ENCODE measurements at regions not wholly inside any gene's neighbourhood (a gene's known extent, or its start where the extent isn't known, plus 50 kb on each side); places are given as distances from the start of the nearest gene placed in this dataset.

DNA sequence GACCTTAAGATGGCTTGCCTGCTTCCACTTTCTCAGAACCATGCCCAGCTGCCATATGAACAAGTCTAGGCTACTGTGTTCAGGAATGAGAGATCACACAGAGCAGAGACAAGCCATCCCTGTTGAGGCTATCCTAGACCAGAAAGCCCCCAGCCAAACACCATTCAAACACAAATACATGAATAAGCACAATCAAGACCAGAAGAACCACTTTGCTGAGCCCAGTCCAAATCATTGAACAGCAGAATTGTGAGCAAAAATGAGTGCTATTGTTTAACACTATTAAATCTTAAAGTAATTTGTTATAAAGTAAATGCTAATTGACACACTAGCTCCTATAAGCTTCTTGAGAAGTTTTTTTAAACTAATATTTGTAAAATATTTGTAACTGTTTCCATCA lies 79.0 kb upstream of the LYZL1 start:
- no peak overlapping the region for H3K4me2 ChIP-seq
- H3K36me3 ChIP-seq: no peaks in the 10 kb centered on the region
- TF ChIP-seq, protein P1, sequence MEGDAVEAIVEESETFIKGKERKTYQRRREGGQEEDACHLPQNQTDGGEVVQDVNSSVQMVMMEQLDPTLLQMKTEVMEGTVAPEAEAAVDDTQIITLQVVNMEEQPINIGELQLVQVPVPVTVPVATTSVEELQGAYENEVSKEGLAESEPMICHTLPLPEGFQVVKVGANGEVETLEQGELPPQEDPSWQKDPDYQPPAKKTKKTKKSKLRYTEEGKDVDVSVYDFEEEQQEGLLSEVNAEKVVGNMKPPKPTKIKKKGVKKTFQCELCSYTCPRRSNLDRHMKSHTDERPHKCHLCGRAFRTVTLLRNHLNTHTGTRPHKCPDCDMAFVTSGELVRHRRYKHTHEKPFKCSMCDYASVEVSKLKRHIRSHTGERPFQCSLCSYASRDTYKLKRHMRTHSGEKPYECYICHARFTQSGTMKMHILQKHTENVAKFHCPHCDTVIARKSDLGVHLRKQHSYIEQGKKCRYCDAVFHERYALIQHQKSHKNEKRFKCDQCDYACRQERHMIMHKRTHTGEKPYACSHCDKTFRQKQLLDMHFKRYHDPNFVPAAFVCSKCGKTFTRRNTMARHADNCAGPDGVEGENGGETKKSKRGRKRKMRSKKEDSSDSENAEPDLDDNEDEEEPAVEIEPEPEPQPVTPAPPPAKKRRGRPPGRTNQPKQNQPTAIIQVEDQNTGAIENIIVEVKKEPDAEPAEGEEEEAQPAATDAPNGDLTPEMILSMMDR (IDR thresholded peaks at IDR 0.05): no peak
- TF ChIP-seq EZH2phosphoT487 (IDR thresholded peaks at IDR 0.05) (no peak), EZH2 (IDR thresholded peaks at IDR 0.05) (no peak)
- no peak overlapping the region for H2AFZ ChIP-seq (replicated peaks)
- Mint-ChIP-seq H3K36me3 (no peaks in the 10 kb centered on the region), H3K4me1 (peaks cover 11% of the 10 kb centered on the region), H3K4me3 (no peak overlapping the region), H3K27me3 (ENCODE audit: insufficient read depth, low read depth) (no peaks in the 10 kb centered on the region), H3K9me3 (peaks cover 2% of the 10 kb centered on the region), H3K27ac (no peak overlapping the region)
- H3K79me2 ChIP-seq (ENCODE audit: low read depth): no peaks in the 10 kb centered on the region
- DNase-seq (ENCODE audit: low spot score): no peak
- no peaks in the 10 kb centered on the region for H3K9me3 ChIP-seq (ENCODE audit: low read depth)
- no peaks in the 10 kb centered on the region for H3K27me3 ChIP-seq
- no peak overlapping the region for H3K4me3 ChIP-seq
- peaks cover 13% of the 10 kb centered on the region for H3K4me1 ChIP-seq
- H4K20me1 ChIP-seq (ENCODE audit: low read depth): no peaks in the 10 kb centered on the region
- no peak overlapping the region for H3K9ac ChIP-seq
- no peaks in the 10 kb centered on the region for H3F3A ChIP-seq (ENCODE audit: low read depth)
- no peak overlapping the region for H3K27ac ChIP-seq

DNA sequence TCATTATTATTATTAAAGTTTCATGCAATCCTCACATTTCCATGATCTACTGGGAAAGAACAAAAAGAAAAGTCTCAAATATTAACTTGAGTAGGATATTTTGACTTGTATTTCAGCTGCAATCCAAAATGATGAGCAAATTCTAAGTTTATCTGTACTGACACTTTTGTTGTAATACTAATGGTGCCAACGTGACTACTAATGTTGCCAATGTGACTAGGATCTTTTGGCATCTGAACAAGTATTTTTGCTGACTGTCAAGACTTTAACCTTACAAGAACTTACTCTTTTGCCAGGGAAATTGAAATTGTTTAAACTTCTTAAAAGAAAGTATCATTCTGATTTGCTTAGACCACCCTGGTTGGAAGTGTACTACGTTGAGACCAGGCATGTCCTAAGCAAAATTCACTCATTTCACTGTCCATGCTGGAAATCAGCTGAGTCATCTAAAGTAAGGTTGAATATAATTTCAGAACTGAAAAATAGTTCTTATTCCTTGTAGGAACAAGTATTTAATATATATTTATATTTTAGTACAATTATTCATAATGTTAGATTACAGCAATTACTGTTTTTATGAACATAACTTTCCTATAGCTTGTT lies 78.5 kb upstream of the LYZL1 start:
- H3K36me3 Mint-ChIP-seq: no peaks in the 10 kb centered on the region
- no peak for DNase-seq (ENCODE audit: low spot score)
- Histone ChIP-seq H3K36me3 (no peaks in the 10 kb centered on the region), H3F3A (ENCODE audit: low read depth) (no peaks in the 10 kb centered on the region), H3K79me2 (ENCODE audit: low read depth) (no peaks in the 10 kb centered on the region), H3K9ac (no peak overlapping the region), H3K4me1 (peaks cover 9% of the 10 kb centered on the region), H2AFZ (replicated peaks) (no peak overlapping the region), H3K9me3 (ENCODE audit: low read depth) (no peaks in the 10 kb centered on the region), H3K4me3 (no peak overlapping the region), H3K27me3 (no peaks in the 10 kb centered on the region), H4K20me1 (ENCODE audit: low read depth) (no peaks in the 10 kb centered on the region), H3K4me2 (no peak overlapping the region), H3K27ac (no peak overlapping the region)
- TF ChIP-seq EZH2 (IDR thresholded peaks at IDR 0.05): no peak
- H3K27ac Mint-ChIP-seq: no peak overlapping the region
- H3K27me3 Mint-ChIP-seq (ENCODE audit: insufficient read depth, low read depth): no peaks in the 10 kb centered on the region
- peaks cover 2% of the 10 kb centered on the region for H3K9me3 Mint-ChIP-seq
- no peak overlapping the region for H3K4me3 Mint-ChIP-seq
- peaks cover 9% of the 10 kb centered on the region for H3K4me1 Mint-ChIP-seq

DNA sequence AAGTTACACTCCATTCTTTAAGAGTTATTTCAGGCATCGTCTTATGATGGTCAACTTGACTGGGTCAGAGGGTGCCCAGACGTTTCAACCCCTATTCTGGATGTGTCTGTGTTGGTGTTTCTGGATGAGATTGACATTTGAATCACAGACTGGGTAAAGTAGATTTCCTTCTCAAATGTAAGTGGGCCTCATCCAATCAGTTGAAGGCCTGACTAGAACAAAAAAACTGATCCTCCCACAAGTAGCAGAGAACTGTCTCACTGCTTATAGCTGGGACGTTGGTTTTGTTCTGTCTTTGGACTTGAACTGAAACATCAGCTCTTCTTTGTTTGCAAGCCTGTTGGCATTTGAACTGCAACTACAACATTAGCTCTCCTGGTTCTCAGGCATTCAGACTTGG lies 76.3 kb upstream of the LYZL1 start:
- Histone ChIP-seq H3K27ac (no peak overlapping the region), H3K36me3 (no peaks in the 10 kb centered on the region), H3K9ac (no peak overlapping the region), H3K4me2 (no peak overlapping the region), H3K9me3 (ENCODE audit: low read depth) (no peaks in the 10 kb centered on the region), H3K4me1 (no peaks in the 10 kb centered on the region), H2AFZ (replicated peaks) (no peak overlapping the region), H4K20me1 (ENCODE audit: low read depth) (no peaks in the 10 kb centered on the region), H3K79me2 (ENCODE audit: low read depth) (no peaks in the 10 kb centered on the region), H3K27me3 (no peaks in the 10 kb centered on the region), H3F3A (ENCODE audit: low read depth) (no peaks in the 10 kb centered on the region), H3K4me3 (no peak overlapping the region)
- DNase-seq (ENCODE audit: low spot score): no peak
- H3K27ac Mint-ChIP-seq: no peak overlapping the region
- peaks cover 2% of the 10 kb centered on the region for H3K9me3 Mint-ChIP-seq
- no peak overlapping the region for H3K4me3 Mint-ChIP-seq
- no peaks in the 10 kb centered on the region for H3K4me1 Mint-ChIP-seq
- TF ChIP-seq, protein P1 (IDR thresholded peaks at IDR 0.05): no peak
- no peak for TF ChIP-seq EZH2phosphoT487 (IDR thresholded peaks at IDR 0.05)
- TF ChIP-seq EZH2 (IDR thresholded peaks at IDR 0.05): no peak
- H3K27me3 Mint-ChIP-seq (ENCODE audit: insufficient read depth, low read depth): peaks cover 2% of the 10 kb centered on the region
- no peaks in the 10 kb centered on the region for H3K36me3 Mint-ChIP-seq

DNA sequence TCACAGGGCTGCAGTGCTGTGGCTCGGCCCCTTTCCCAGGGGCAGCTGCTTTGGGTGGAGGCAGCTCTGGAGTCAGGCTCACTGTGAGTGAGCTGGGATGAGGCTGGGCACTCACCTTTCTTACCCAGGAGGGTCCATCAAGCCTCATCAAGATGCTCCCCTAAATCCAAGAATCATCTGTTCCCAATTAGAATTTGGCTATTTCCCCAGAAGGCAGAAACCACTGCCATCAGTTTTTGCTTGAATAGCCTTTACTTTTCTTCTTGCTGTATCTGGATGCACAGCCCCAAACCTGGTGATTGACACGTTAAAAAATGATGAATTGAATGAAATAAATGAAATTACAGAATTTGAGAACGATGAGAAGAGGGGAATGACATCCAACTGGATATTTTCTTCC lies 74.3 kb upstream of the LYZL1 start:
- no peak overlapping the region for H3K9ac ChIP-seq
- H2AFZ ChIP-seq (replicated peaks): no peak overlapping the region
- H4K20me1 ChIP-seq (ENCODE audit: low read depth): no peaks in the 10 kb centered on the region
- no peak overlapping the region for H3K27ac Mint-ChIP-seq
- no peak overlapping the region for H3K4me3 ChIP-seq
- H3K9me3 ChIP-seq (ENCODE audit: low read depth): no peaks in the 10 kb centered on the region
- H3K4me1 Mint-ChIP-seq: no peaks in the 10 kb centered on the region
- H3K36me3 ChIP-seq: no peaks in the 10 kb centered on the region
- no peak overlapping the region for H3K4me2 ChIP-seq
- no peaks in the 10 kb centered on the region for H3K36me3 Mint-ChIP-seq
- no peak for DNase-seq (ENCODE audit: low spot score)
- H3K79me2 ChIP-seq (ENCODE audit: low read depth): no peaks in the 10 kb centered on the region
- H3F3A ChIP-seq (ENCODE audit: low read depth): no peaks in the 10 kb centered on the region
- no peak for TF ChIP-seq EZH2phosphoT487 (IDR thresholded peaks at IDR 0.05)
- TF ChIP-seq EZH2 (IDR thresholded peaks at IDR 0.05): no peak
- TF ChIP-seq, protein P1 (IDR thresholded peaks at IDR 0.05): no peak
- peaks cover 4% of the 10 kb centered on the region for H3K27me3 Mint-ChIP-seq (ENCODE audit: insufficient read depth, low read depth)
- H3K27me3 ChIP-seq: no peaks in the 10 kb centered on the region
- H3K9me3 Mint-ChIP-seq: peaks cover 4% of the 10 kb centered on the region
- no peak overlapping the region for H3K4me3 Mint-ChIP-seq
- no peaks in the 10 kb centered on the region for H3K4me1 ChIP-seq
- H3K27ac ChIP-seq: no peak overlapping the region

Measured in neural progenitor cell (in vitro differentiated cells).